ENCODE measurements at regions not wholly inside any gene's neighbourhood (a gene's known extent, or its start where the extent isn't known, plus 50 kb on each side); places are given as distances from the start of the nearest gene placed in this dataset.
"Not testable (repeated sequence)": the region's sequence is repeated elsewhere in the genome, so short reads cannot be mapped to it uniquely, and the experiment has no call there.

DNA sequence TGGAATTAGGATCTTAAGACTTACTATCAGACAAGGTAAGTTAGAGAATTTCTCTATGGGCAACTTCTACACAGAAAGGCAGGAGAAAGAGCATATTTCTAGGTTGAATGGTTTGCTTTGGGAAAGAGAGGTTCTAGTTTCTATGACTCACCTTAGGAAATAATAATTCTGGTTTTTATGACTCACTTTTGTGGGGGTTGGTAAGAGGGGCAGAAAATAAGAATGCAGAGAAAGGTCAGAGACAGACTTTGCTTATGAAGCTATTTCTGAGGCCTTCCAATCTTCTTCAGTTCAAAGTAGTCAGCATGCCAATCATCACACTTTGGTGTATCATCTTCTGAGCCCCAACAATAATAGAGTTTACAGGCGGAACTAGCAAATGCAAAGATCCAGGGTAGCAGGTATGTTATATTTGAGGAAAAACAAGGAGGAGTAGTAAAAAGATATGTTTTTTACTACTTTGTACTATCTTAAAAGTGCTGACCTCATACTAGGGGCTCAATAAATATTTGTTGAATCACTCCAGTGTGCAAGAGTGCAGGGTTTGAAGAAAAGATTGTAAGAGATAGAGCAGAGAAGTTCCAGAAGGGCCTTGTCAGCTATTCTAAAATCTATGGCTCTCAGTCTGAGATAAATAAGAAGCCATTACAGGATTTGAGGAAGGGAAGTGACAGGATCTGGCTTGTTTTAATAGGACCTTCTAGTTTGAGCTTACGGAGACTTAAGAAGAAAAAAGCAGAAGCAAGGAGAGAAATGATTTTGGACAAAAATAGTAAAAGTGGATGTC is 56.7 kb upstream of the LRFN5 start:
- no peak for DNase-seq

- no peak for DNase-seq
These were observed 57.4 kb upstream of the LRFN5 start for GRCh38 chr14:41549282-41549681.

DNA sequence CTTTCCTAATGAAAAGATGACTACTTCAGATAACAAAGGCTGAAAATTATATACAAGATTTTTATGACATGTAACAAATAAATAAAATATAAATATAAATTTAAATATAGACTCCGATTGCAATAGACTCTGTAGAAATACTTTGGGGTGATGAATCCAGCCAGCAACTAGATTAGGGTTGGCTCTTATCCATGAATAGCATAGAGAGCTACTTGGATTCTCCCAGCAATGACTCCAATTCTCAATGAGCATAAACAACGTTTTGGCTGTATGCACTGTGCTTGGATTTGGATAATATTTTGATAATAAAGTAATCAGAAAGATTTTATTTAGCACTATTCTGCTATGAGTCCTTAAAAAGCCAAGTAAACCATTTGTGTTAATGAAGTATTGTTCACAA is 58.0 kb upstream of the LRFN5 start:
- no peak for DNase-seq

GRCh38 chr14:41541333-41541732 is 65.3 kb upstream of the LRFN5 start:
- no peak for DNase-seq

DNA sequence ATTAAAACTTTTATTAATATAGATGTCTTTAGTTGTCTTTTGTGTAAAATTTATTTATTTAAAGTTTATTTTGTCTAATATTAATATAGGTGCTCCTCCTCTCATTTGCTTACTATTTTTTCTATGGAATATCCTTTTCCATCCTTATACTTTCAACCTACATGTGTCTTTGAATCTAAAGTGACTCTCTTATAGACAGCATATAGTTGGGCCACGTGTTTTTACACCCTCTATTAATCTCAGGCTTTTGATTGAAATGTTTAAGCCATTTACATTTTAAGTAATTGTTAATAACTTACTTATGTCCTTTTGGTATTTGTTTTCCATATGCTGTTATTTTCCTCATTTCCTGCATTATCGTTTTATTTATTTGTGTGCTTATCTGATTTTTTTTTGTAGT is 74.4 kb upstream of the LRFN5 start:
- DNase-seq: no peak

GRCh38 chr14:41521891-41522290 is 84.8 kb upstream of the LRFN5 start:
- no peak for DNase-seq

DNA sequence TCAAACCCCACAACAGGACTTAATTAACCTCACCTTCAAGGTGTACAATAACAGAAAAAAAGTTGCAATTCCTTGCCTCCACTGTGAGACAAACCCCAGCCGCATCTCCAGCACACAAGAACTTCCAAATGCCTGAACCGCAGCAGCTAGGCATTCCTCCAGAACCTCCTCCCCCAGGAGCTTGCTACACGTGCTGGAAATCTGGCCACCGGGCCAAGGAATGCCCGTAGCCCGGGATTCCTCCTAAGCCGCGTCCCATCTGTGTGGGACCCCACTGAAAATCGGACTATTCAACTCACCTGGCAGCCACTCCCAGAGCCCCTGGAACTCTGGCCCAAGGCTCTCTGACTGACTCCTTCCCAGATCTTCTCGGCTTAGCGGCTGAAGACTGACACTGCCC is 88.6 kb upstream of the LRFN5 start:
- not testable (repeated sequence) for DNase-seq

- no peak for DNase-seq
These were observed 100.1 kb upstream of the LRFN5 start for GRCh38 chr14:41506552-41506951.

- no peak for DNase-seq
These were observed 101.2 kb upstream of the LRFN5 start for GRCh38 chr14:41505491-41505890.

GRCh38 chr14:41498959-41499358 is 107.7 kb upstream of the LRFN5 start:
- no peak for DNase-seq

DNA sequence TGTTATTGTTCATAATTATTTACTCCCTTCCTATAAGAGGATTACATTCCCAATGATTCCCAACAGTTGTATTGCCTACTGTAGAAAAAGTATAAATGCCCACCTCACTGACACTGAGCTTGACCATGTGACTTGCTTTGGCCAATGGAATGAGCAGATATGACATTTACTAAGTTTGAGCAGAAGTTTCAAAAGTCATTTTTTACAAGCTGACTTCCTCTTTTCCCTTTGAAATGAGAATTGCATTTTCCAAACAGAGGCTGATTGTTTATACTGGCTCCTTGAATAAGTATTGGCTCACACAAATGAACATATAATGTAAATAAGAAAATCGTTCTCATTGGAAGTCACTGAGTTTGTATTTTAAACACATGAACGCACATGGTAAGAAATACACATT is 116.4 kb upstream of the LRFN5 start:
- no peak for DNase-seq

DNA sequence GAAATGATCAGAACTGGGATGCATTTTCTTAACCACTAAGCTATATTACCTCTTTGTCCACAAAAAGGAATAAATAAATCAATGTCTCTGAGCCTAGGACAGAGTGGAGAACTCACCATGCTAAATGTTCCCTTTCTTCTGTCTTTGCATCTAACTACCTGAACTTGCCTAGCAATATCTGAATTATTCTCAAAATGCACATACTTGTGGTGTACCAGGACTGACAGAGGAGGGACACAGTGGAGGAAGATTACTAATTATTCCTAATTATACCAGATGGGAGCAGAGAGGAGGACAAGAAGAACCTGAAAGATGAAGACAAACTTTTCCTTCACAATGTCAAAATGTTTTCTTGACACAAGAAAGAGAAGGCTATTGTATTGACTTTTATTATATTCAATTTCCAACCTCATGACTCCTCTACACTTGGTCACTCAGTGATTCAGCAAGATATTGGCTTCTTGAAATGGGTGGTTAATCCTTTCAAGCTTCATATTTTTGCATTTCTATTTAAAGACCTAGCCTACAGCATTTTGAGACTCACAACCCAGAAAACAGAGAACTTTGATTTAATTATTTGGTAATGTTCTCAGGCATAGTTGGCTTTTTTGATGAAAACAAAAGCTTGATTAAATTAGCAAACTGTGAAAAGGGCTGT is 117.2 kb upstream of the LRFN5 start:
- DNase-seq: no peak

GRCh38 chr14:41488401-41488800 is 118.3 kb upstream of the LRFN5 start:
- no peak for DNase-seq

GRCh38 chr14:41482861-41483260 is 123.8 kb upstream of the LRFN5 start:
- no peak for DNase-seq

- DNase-seq: no peak
These were observed 130.2 kb upstream of the LRFN5 start for GRCh38 chr14:41476526-41476925.

DNA sequence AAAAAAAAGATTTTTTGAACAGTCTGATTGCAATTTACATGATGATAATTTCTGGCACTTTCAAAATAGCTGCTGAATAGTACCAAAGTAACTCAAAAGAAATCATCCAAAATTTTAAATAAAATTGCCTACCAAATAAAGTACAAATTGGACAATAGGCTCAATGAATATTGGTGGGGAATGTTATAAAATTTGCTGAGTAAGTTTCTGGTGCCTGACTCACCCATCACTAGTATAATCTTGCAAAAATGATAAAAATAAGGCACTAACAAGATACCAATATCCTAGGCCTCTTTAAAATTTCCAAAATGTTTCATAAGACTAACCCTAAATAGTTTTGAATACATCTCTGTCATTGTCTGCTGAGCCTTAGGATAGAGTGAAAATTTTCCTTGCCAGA is 145.3 kb upstream of the LRFN5 start:
- DNase-seq: no peak

DNA sequence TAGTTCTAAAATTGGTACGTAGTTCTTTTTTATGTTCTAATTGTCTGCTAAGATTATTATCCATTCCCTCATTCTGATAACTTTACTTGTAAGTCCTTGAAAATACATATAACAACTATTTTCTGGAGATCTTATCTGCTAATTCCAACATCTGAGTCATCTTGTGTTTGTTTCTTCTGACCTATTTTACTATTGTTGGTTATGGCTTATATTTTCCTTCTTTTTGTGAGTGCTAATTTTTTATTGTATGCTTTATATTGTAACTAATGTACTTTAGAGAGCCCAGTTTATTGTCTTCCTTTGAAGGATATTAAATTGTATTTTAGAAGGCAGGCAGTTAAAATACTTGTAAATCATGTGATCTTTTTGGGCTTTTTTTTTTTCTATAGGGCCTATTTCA is 149.3 kb upstream of the LRFN5 start:
- no peak for DNase-seq

GRCh38 chr14:41449066-41449465 is 157.6 kb upstream of the LRFN5 start:
- no peak for DNase-seq

GRCh38 chr14:41446008-41446407 is 160.7 kb upstream of the LRFN5 start:
- no peak for DNase-seq

- no peak for DNase-seq
These were observed 183.2 kb upstream of the LRFN5 start for GRCh38 chr14:41423503-41423902.

DNA sequence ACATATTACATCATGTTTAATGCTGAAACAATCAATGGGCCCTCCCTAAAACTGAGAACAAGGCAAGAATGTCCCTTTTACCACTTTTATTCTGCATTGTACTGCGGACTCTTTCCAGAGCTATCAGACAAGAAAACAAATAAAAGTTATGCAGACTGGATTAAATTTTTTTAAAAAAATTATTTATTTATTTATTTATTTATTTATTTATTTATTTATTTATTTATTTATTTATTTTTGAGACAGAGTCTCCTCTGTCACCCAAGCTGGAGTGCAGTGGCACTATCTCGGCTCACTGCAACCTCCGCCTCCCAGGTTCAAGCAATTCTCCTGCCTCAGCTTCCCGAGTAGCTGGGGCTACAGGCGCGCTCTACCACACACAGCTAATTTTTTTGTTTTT is 185.4 kb upstream of the LRFN5 start:
- DNase-seq: not testable (repeated sequence)

DNA sequence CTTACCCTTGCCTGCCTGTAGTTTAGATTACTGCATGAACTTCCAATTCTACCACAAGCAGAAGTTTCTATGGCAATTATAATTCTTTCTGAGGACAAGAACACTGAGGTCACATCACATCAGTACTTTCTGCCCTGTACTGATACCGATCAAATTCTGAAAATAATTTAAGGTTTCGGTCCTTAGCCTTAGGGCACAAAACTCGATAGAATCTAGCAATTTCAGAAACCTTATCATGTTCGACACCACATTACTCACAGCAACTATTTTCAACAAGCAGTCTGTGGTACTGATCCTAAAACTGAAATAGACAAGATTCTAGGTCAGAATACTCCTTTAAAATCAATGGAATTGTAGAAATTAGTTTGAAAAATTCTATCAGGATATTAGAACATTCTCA is 187.0 kb upstream of the LRFN5 start:
- no peak for DNase-seq

DNA sequence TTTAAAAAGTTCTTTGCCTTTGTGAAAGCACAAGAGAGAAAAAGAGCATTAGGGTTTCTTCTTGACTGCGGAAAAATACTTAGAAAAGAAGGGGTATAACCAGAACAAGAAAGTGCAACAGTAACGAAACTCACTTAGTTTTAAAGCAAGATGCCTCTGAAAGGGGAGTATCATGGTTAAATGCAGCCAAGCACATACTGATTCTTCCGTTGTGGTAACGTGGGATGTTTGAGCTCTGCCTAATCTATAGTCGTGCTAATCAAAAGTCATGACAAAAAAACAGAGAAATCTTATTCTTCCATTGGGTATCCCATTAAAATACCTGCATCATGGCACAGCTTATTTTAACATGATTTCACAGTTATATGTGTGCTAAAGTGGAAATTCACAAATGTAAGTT is 187.8 kb upstream of the LRFN5 start:
- DNase-seq: no peak

GRCh38 chr14:41409806-41410205 is 196.9 kb upstream of the LRFN5 start:
- no peak for DNase-seq

- DNase-seq: no peak
These were observed 202.6 kb upstream of the LRFN5 start for GRCh38 chr14:41404126-41404525.
